Prostate gland (tissue), 2 donors: ENCODE measurements at regions not wholly inside any gene's neighbourhood (a gene's known extent, or its start where the extent isn't known, plus 50 kb on each side); places are given as distances from the start of the nearest gene placed in this dataset.

Source experiments
- POLR2A ChIP-seq: fragments of 450-650 bp; IDR thresholded peaks from one replicate; pipeline ENCODE4 v1.6.1; 2016; ENCODE audit warnings: antibody characterized with exemption, mild to moderate bottlenecking
- TF ChIP-seq, protein P1 (sequence below), 4 experiments: fragments of 200-600 bp in 2 of 4; fragments of 450-650 bp in 2 of 4; sonication (generic) in 2 of 4; IDR thresholded peaks; 1 replicate in 3 of 4; 2 replicates in 1 of 4; pipeline ENCODE4 v1.5.1; 2016 to 2019; ENCODE audit warnings: antibody characterized with exemption in 4 of 4, mild to moderate bottlenecking in 2 of 4, moderate library complexity in 2 of 4

DNA sequence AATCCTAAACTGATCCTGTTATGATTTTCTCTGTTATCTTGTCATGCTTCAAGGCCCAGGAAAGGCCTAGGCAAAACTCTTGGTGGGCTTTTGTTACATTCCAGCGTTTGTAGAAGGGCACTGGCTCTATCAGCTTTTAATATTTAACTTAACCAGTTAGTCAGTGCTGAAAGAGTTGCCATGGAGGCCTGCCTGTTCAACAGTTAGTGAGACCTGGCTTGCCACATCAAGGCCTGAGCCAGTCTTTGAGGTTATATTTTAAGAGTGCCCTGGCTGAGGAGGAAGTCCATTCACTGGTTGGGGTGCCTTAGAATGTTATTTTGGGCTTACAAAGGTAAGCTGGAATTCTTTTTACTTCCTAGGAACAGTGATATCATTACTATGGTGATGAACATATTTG, 144.1 kb upstream of the NRG3 start:
- TF ChIP-seq, protein P1, sequence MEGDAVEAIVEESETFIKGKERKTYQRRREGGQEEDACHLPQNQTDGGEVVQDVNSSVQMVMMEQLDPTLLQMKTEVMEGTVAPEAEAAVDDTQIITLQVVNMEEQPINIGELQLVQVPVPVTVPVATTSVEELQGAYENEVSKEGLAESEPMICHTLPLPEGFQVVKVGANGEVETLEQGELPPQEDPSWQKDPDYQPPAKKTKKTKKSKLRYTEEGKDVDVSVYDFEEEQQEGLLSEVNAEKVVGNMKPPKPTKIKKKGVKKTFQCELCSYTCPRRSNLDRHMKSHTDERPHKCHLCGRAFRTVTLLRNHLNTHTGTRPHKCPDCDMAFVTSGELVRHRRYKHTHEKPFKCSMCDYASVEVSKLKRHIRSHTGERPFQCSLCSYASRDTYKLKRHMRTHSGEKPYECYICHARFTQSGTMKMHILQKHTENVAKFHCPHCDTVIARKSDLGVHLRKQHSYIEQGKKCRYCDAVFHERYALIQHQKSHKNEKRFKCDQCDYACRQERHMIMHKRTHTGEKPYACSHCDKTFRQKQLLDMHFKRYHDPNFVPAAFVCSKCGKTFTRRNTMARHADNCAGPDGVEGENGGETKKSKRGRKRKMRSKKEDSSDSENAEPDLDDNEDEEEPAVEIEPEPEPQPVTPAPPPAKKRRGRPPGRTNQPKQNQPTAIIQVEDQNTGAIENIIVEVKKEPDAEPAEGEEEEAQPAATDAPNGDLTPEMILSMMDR (IDR thresholded peaks at IDR 0.05), result no peak
- TF ChIP-seq POLR2A, result no peak
